OCI-LY7 (cell line): ENCODE measurements at regions not wholly inside any gene's neighbourhood (a gene's known extent, or its start where the extent isn't known, plus 50 kb on each side); places are given as distances from the start of the nearest gene placed in this dataset.

Experiments used
- CTCF ChIP-seq: fragments of 200-600 bp; sonication (generic); conservative IDR thresholded peaks from 2 replicates; pipeline ENCODE4 v1.5.1; 2014; ENCODE audit warnings: mild to moderate bottlenecking, antibody characterized with exemption, low read length, moderate library complexity, mixed read lengths
- EZH2phosphoT487 ChIP-seq: fragments of 200-600 bp; sonication (generic); IDR thresholded peaks from 2 replicates; pipeline ENCODE4 v1.6.1; 2018; ENCODE audit warnings: low read depth, borderline replicate concordance, mild to moderate bottlenecking, mixed run types, antibody characterized with exemption, low read length, moderate library complexity, mixed read lengths

GRCh38 chr6:163775313-163775712 is 360.8 kb downstream of the QKI start:
- TF ChIP-seq CTCF (no peak), EZH2phosphoT487 (no peak)
